BLaER1 treated with 17β-estradiol and CSF1 and Interleukin-3, amounts not matched to agents 10 nM and 100 nM (cell line): ENCODE measurements at regions not wholly inside any gene's neighbourhood (a gene's known extent, or its start where the extent isn't known, plus 50 kb on each side); places are given as distances from the start of the nearest gene placed in this dataset.

Experiments used
- H3K27ac ChIP-seq, 11 experiments: shearing (Covaris generic); formaldehyde crosslinking; 2 replicates each; pipeline ENCODE4 v1.8.1; 2022
- H3K27me3 ChIP-seq, 11 experiments: shearing (Covaris generic); formaldehyde crosslinking; 2 replicates each; pipeline ENCODE4 v1.8.1; 2022
- H3K36me3 ChIP-seq, 11 experiments: shearing (Covaris generic); formaldehyde crosslinking; 2 replicates each; pipeline ENCODE4 v1.8.1; 2022
- H3K4me1 ChIP-seq, 10 experiments: shearing (Covaris generic); formaldehyde crosslinking; 2 replicates each; pipeline ENCODE4 v1.8.1; 2022
- H3K4me2 ChIP-seq, 11 experiments: shearing (Covaris generic); formaldehyde crosslinking; 2 replicates each; pipeline ENCODE4 v1.8.1; 2022
- H3K4me3 ChIP-seq, 10 experiments: shearing (Covaris generic); formaldehyde crosslinking; 2 replicates each; pipeline ENCODE4 v1.8.1; 2022
- H3K9ac ChIP-seq, 11 experiments: shearing (Covaris generic); formaldehyde crosslinking; 2 replicates each; pipeline ENCODE4 v1.8.1; 2022
- H3K9me3 ChIP-seq, 11 experiments: shearing (Covaris generic); formaldehyde crosslinking; replicated peaks in 1 of 11; 2 replicates each; pipeline ENCODE4 v1.8.1; 2022
- H4K20me1 ChIP-seq, 11 experiments: shearing (Covaris generic); formaldehyde crosslinking; 2 replicates each; pipeline ENCODE4 v1.8.1; 2022
- Cebpa-rat ChIP-seq, 11 experiments: shearing (Covaris generic); IDR thresholded peaks; 2 replicates each; pipeline ENCODE4 v1.8.1; 2022

DNA sequence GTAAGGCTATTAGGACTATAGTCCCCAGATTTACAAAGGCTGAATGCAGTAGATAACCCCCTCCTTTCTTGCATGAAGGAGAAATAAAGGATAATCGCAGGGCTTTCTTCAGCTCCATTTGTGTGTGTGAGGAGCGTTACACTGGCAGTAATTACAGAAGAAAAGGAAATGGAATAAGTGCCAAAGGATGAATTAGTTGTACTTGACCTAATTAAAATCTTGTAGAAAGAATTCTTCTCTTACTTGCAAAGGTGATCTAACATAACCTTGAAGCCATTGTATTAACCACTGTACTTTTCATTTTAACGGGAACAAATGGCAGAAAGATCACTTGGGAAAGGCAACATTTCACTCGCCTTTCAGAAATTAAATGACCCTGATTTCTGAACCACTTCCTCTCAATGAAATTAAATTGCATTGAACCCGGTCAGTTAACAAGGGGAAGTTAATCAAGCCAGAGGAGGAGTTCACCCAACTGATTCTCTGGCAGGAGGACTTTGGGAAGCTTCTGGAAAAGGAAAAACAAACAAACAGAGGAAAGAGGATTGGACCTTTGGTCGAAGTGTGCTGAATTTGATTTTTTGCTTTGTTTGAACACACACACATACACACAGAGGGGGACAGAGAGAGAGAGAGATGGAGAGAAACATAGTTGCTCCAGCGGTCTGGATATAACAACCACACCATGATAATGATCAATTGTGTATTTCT lies 90.6 kb downstream of the GP2 start:
- TF ChIP-seq Cebpa-rat (IDR thresholded peaks at IDR 0.05): no peak
- Histone ChIP-seq H3K4me1 (peaks cover 12 to 17% (median 15%) of the 10 kb centered on the region in 10 experiments), H3K4me3 (no peak overlapping the region), H3K4me2 (no peak overlapping the region), H3K9ac (no peak overlapping the region), H3K27me3 (0 out of 22 replicates have a peak, but pooled peaks cover 0 to 12% (median 0%) of the 10 kb centered on the region in 11 experiments), H3K27ac (no peak overlapping the region), H3K9me3 (no peaks in the 10 kb centered on the region), H3K36me3 (no peaks in the 10 kb centered on the region), H4K20me1 (no peaks in the 10 kb centered on the region)

DNA sequence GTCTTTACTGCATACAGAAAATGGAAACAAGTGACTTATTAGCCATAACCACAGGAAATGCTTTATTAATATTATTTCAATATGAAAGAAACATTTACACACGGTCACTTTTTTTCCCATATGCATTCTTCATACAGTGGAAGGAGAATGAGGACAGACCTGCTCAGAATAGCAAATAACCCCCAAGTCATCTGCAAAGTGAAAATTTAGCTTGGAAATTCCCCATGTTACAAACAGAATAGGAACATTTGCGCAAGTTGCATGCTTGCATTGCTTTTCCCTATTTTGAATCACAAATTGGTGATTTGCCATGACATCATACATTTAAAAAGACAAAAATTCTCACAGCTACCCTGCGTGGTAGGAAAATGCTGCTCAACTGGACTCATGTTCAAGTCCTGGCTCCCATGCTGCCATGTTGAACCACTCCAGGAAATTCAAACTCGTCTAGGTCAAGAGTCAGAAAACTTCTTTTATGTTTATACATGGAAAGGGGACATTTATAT lies 102.0 kb downstream of the GP2 start:
- H3K27ac ChIP-seq: no peak overlapping the region
- no peaks in the 10 kb centered on the region for H3K36me3 ChIP-seq
- peaks cover 3 to 17% (median 11%) of the 10 kb centered on the region in 11 experiments; a peak in 17 of 22 replicates for H3K9me3 ChIP-seq
- no peaks in the 10 kb centered on the region for H4K20me1 ChIP-seq
- no peak for TF ChIP-seq Cebpa-rat (IDR thresholded peaks at IDR 0.05)
- no peak overlapping the region for H3K9ac ChIP-seq
- no peak overlapping the region for H3K4me2 ChIP-seq
- H3K4me3 ChIP-seq: no peak overlapping the region
- H3K27me3 ChIP-seq: no peaks in the 10 kb centered on the region
- no peaks in the 10 kb centered on the region for H3K4me1 ChIP-seq

DNA sequence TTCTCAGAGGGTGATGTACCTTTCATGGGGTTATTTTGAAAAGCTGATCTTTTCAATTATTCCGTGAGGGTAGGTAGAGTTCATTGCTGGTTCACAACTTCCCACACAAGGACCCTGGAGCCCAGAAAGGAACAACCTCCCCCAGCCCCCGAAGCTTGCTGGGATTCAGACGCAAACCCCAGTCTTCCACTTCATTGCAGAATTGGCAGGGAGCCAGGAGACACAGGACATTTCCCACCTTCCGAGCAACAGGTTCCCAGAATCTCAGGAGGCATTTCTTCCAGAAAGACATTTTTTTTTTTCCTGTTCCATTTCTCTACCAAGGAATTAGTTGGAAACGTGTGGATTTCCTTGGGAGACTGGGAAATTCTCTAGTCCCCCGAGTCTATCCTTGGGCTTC lies 106.1 kb downstream of the GP2 start:
- Histone ChIP-seq H3K9ac (no peak overlapping the region), H3K27ac (no peak overlapping the region), H3K27me3 (no peaks in the 10 kb centered on the region), H3K4me1 (peaks cover 0 to 10% (median 0%) of the 10 kb centered on the region in 10 experiments; a peak in 2 of 20 replicates), H4K20me1 (no peaks in the 10 kb centered on the region), H3K4me3 (no peak overlapping the region), H3K9me3 (peaks cover 3 to 9% (median 7%) of the 10 kb centered on the region in 11 experiments; a peak in 17 of 22 replicates), H3K4me2 (no peak overlapping the region), H3K36me3 (no peaks in the 10 kb centered on the region)
- no peak for TF ChIP-seq Cebpa-rat (IDR thresholded peaks at IDR 0.05)

DNA sequence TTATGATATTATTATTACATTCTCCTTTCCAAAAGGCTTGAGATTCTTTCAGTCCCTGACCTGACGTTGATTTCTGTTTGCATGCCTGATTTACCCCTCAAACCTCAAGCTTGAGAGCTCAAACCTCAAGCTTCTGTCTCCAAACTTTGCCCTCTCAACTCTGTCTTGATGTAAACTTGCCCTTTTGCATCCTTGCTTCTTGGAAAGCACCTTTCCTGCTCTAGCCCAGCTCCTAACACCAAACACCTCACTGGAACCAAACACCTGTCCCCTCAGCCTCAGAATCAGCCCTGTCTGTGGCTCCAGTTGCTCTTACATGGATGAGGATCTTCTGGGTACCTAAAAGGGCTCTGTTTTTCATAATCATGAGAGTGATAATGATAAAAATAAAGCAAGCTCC lies 109.2 kb downstream of the GP2 start:
- H3K27me3 ChIP-seq: no peaks in the 10 kb centered on the region
- no peaks in the 10 kb centered on the region for H3K9me3 ChIP-seq
- no peaks in the 10 kb centered on the region for H3K36me3 ChIP-seq
- H3K4me3 ChIP-seq: no peak overlapping the region
- no peak for TF ChIP-seq Cebpa-rat (IDR thresholded peaks at IDR 0.05)
- peaks cover 0 to 12% (median 0%) of the 10 kb centered on the region in 10 experiments; a peak in 2 of 20 replicates for H3K4me1 ChIP-seq
- H3K9ac ChIP-seq: no peak overlapping the region
- no peaks in the 10 kb centered on the region for H4K20me1 ChIP-seq
- no peak overlapping the region for H3K4me2 ChIP-seq
- no peak overlapping the region for H3K27ac ChIP-seq

DNA sequence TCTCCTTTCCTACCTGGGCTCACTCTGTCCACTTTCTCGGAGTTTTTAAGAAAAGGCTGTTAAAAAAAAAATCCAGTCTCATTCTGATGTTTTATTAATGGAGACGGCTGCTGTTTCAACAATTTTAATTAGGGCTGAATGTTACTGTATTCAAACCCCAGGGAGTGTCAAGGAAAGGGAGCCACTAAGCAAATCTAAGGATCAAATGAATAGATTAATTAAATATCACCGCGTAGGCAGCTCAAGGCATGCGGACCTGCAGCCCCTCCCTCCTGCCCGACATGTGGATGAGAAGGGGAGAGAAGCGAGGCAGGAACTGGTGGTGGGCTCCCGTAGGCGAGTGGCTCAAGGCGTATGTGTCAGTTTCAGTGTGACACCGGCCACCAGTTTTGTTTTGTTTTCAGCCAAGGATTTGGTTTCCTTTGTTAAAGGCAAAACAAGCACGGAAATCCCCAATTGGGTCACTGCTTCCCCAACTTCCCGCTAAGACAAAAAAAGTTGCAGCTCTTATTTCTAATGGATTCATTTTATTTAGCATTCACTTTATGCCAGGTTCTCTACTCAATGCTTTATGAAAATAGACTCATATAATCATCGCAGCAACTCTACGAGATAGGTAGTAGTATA lies 110.6 kb downstream of the GP2 start:
- TF ChIP-seq Cebpa-rat (IDR thresholded peaks at IDR 0.05): no peak
- no peak overlapping the region for H3K9ac ChIP-seq
- H3K4me1 ChIP-seq: peaks cover 0 to 12% (median 0%) of the 10 kb centered on the region in 10 experiments; a peak in 2 of 20 replicates
- H3K27ac ChIP-seq: no peak overlapping the region
- H3K9me3 ChIP-seq: no peaks in the 10 kb centered on the region
- no peaks in the 10 kb centered on the region for H3K27me3 ChIP-seq
- H3K4me3 ChIP-seq: no peak overlapping the region
- H4K20me1 ChIP-seq: no peaks in the 10 kb centered on the region
- peak overlapping the region in 1 of 11 experiments; percentile 47; a peak in 2 of 22 replicates for H3K4me2 ChIP-seq
- no peaks in the 10 kb centered on the region for H3K36me3 ChIP-seq

DNA sequence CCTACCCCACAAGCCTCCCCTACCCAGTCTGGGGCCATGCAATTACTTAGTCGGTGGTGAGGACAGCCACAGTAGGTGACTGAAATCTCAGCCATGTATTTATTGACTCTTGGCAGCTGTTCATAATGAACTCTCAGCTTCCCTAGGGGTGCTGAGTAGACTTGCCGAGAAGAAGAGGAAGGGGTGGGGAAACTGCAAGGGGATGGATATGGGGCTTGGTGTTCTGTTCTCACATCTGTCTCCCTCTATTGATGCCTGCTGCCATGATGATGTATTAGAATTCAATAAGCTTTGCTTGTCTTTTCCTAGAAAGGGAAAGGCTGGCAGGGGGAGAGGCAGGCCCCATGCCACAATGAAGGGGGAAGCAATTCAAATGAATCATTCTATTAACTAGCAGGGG lies 112.9 kb downstream of the GP2 start:
- H4K20me1 ChIP-seq: no peaks in the 10 kb centered on the region
- no peaks in the 10 kb centered on the region for H3K36me3 ChIP-seq
- no peak for TF ChIP-seq Cebpa-rat (IDR thresholded peaks at IDR 0.05)
- no peak overlapping the region for H3K4me2 ChIP-seq
- H3K9ac ChIP-seq: no peak overlapping the region
- no peaks in the 10 kb centered on the region for H3K9me3 ChIP-seq
- H3K27ac ChIP-seq: no peak overlapping the region
- H3K27me3 ChIP-seq: no peaks in the 10 kb centered on the region
- H3K4me3 ChIP-seq: no peak overlapping the region
- peaks cover 0 to 12% (median 0%) of the 10 kb centered on the region in 10 experiments; a peak in 2 of 20 replicates for H3K4me1 ChIP-seq

DNA sequence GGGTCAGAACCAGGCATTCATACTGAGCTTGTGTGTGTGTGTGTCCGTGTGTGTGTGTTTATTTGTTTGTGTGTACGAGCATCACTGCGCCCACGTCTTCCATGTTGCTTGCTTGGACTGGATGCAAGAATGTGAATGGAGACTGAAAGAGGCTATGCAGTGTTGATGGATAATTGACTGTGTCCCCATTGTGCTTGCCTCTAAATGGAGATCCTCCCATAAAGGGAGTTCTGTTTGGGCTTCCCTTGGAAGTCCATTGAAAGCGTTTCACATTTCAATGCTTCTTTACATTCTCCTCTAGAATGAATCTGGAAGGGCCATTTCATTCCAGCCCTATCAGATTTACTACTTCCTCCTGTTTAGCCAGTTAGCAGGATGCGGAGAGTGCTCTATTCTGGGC lies 124.0 kb downstream of the GP2 start:
- Histone ChIP-seq H3K9me3 (no peaks in the 10 kb centered on the region), H3K9ac (no peak overlapping the region), H3K36me3 (no peaks in the 10 kb centered on the region), H3K4me2 (no peak overlapping the region), H4K20me1 (no peaks in the 10 kb centered on the region), H3K4me1 (no peaks in the 10 kb centered on the region), H3K27me3 (no peaks in the 10 kb centered on the region), H3K4me3 (no peak overlapping the region), H3K27ac (no peak overlapping the region)
- no peak for TF ChIP-seq Cebpa-rat (IDR thresholded peaks at IDR 0.05)

DNA sequence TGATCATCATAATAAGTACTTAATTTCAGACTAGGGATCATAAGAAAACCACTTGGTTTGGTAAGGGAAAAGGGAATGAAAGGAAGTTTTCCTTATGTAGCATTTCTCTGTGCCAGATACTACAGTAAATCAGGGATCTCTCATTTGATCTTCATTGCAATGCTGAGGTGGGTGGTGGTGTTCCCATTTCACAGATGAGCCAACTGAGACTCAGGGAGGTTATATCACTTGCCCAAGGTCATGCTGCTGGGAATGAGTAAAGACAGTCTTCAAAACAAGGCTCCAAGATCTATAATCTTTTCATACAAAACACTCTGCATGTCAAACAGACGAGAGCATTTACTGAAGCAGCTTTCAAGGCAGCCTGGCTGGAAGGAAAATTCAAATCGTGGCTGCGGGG lies 124.6 kb downstream of the GP2 start:
- Histone ChIP-seq H3K27ac (no peak overlapping the region), H3K4me3 (no peak overlapping the region), H3K4me1 (no peaks in the 10 kb centered on the region), H3K36me3 (no peaks in the 10 kb centered on the region), H3K9ac (no peak overlapping the region), H3K9me3 (no peaks in the 10 kb centered on the region), H3K27me3 (no peaks in the 10 kb centered on the region), H3K4me2 (no peak overlapping the region), H4K20me1 (no peaks in the 10 kb centered on the region)
- TF ChIP-seq Cebpa-rat (IDR thresholded peaks at IDR 0.05): no peak

DNA sequence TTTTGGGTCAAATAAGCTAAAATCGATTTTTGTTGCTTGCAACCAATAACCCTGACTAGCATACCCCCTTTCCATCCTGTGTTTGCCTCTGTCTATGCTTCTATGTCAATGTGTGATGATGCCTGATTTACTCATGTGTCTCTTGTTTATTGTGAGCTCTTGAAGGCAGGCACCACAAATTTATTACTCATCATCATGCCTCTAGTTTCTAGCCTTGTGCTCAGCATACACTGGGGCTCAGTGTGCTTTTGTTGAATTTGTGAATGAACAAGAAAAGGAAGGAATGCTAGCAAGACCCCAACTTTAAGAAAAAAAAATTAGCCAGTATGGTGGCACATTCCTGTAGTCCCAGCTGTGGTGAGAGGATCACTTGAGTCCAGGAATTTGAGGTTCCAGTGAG lies 119.1 kb upstream of the GPR139 start:
- H3K9ac ChIP-seq: no peak overlapping the region
- no peaks in the 10 kb centered on the region for H3K9me3 ChIP-seq
- no peaks in the 10 kb centered on the region for H3K36me3 ChIP-seq
- no peak for TF ChIP-seq Cebpa-rat (IDR thresholded peaks at IDR 0.05)
- no peaks in the 10 kb centered on the region for H3K27me3 ChIP-seq
- no peaks in the 10 kb centered on the region for H4K20me1 ChIP-seq
- no peaks in the 10 kb centered on the region for H3K4me1 ChIP-seq
- no peak overlapping the region for H3K4me2 ChIP-seq
- H3K27ac ChIP-seq: no peak overlapping the region
- H3K4me3 ChIP-seq: no peak overlapping the region
